Erythroblast (primary cell): ENCODE measurements at regions not wholly inside any gene's neighbourhood (a gene's known extent, or its start where the extent isn't known, plus 50 kb on each side); places are given as distances from the start of the nearest gene placed in this dataset.
"Not testable (repeated sequence)": the region's sequence is repeated elsewhere in the genome, so short reads cannot be mapped to it uniquely, and the experiment has no call there.

Experiments used
- DNase-seq, 2 experiments: peaks; one replicate each; lab custom pipeline; 2025; lab: John Stamatoyannopoulos, UW
- GATA1 ChIP-seq: IDR thresholded peaks from 2 replicates; pipeline ENCODE4 v1.6.1; 2011; ENCODE audit warnings: low read depth, mild to moderate bottlenecking, control low read depth, low read length, moderate library complexity
- POLR2A ChIP-seq: IDR thresholded peaks from 2 replicates; pipeline ENCODE4 v1.6.1; 2011; ENCODE audit warnings: mild to moderate bottlenecking, low read length

DNA sequence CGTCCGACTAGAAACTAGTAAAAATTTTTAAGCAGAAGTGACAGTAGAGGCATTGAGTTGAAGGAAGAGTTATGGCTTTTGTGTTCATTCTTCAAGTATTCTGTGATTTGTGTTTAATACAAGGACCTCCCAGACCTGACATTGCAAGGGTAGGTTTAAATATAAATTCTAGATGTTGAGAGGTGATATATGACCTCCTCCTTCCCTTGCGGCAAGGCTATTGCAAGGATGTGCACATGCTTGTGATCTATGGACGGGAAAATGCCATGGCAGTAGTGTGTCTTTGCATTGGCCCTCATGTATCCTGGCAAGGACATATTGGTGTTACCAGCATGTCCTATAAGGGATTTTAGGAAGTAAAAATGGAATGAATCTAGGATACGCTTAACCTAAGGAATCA lies 143.5 kb downstream of the NEDD1 start:
- no peak for TF ChIP-seq GATA1
- no peak for TF ChIP-seq POLR2A
- no peak for DNase-seq

GRCh38 chr12:97051341-97051740 lies 144.3 kb downstream of the NEDD1 start:
- TF ChIP-seq POLR2A: no peak
- no peak for TF ChIP-seq GATA1
- DNase-seq: no peak

- TF ChIP-seq POLR2A (no peak), GATA1 (no peak)
- no peak for DNase-seq
Measured at GRCh38 chr12:97061171-97061570, 154.1 kb downstream of the NEDD1 start.

GRCh38 chr12:97063292-97063935 lies 156.4 kb downstream of the NEDD1 start:
- DNase-seq: no peak
- TF ChIP-seq POLR2A (no peak), GATA1 (no peak)

GRCh38 chr12:97075161-97075933 lies 168.3 kb downstream of the NEDD1 start:
- TF ChIP-seq POLR2A (no peak), GATA1 (no peak)
- no peak for DNase-seq

DNA sequence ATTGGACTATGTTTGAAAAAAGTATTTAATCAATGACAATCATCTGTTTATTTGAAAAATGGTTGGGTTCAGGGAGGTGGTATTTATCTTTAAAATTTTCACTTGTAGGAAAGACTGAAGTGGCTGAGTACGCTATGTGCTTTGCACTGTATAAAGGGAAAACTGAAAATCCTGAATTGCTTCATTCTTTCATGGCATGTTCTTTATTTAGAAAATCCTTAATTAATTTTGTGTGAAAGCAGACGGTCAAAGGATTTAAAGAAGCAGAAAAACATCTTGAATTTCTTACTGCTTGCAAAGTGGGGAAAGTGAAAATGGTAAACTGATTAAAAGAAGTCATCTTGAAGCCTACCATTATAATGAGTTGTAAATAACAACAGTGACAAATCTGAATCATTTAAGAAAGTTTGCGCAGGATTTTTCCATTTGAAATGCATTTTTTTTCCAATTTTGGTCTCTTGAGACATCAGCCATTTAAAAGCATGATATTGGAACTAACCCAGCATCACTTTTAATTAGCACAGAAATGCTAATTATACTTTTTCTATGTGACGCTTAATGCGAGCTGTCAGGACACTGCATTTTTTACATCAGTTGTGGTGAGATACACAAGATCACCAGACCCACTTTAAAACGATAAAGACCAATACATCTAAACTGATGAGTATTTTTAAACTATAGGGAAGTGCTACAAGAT lies 169.0 kb downstream of the NEDD1 start:
- TF ChIP-seq GATA1 (no peak), POLR2A (no peak)
- DNase-seq: no peak

GRCh38 chr12:97076912-97077311 lies 169.9 kb downstream of the NEDD1 start:
- DNase-seq: not testable (repeated sequence)

DNA sequence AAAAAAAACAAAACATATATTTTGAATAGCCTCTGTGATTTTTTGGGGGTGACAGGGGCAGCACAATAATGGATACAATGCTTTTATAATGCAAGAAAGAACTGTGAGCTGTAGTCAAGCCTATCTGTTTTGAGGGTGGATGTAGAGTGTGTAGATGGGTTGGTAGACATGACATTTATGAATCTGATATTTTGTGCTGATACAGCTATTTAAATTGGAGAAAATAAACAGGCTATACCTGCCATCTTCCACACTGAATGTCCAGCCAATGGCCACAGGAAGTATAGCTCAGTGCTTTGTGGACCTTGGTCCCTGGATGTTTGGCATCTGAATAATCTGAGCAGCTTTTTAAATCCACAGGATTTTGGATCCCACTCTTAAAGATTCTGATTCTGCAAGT lies 175.0 kb downstream of the NEDD1 start:
- TF ChIP-seq GATA1 (no peak), POLR2A (no peak)
- DNase-seq: no peak

GRCh38 chr12:97093187-97093683 lies 186.2 kb downstream of the NEDD1 start:
- no peak for DNase-seq
- TF ChIP-seq POLR2A (no peak), GATA1 (no peak)

DNA sequence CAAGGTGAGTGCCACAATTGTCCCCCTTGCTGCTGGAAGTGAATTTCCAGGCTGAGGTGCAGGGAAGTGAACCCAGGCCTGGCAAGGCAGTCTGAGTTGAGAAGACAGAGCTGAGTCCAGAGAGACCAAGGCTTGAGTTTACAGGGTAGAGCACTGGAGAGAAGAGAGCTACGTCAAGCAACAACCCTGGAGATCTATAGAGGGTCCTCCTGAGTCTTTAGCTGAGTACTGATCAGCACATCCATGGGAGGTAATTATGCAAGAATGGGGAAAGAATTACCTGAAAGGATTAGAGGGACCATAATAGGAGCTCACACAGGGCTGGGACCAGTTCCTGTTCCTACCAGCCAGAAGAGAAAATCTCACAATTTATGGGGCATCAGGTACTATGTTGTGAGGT lies 190.7 kb downstream of the NEDD1 start:
- DNase-seq: no peak
- TF ChIP-seq POLR2A (no peak), GATA1 (no peak)

DNA sequence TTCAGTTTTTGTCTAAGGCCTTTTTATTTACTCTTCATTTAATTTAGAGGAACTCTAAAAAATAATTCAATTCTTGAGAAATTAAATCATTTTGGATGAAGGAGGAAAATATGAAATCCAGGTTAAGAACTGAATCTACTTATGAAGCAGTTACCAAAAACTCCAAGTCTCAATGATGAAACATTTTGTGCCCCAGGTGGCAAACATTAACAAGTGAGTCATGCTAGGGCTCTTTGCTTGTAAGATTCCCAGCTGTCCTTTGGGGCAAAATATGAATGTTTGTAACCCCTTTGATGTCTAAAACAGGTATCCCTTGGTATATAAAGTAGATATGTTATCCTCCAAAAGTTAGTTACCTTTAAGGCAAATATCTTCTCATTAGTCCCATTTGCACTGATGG lies 202.4 kb downstream of the NEDD1 start:
- DNase-seq: no peak
- TF ChIP-seq POLR2A (no peak), GATA1 (no peak)

- TF ChIP-seq GATA1 (no peak), POLR2A (no peak)
- no peak for DNase-seq
Measured at GRCh38 chr12:97112136-97112535, 205.1 kb downstream of the NEDD1 start.

DNA sequence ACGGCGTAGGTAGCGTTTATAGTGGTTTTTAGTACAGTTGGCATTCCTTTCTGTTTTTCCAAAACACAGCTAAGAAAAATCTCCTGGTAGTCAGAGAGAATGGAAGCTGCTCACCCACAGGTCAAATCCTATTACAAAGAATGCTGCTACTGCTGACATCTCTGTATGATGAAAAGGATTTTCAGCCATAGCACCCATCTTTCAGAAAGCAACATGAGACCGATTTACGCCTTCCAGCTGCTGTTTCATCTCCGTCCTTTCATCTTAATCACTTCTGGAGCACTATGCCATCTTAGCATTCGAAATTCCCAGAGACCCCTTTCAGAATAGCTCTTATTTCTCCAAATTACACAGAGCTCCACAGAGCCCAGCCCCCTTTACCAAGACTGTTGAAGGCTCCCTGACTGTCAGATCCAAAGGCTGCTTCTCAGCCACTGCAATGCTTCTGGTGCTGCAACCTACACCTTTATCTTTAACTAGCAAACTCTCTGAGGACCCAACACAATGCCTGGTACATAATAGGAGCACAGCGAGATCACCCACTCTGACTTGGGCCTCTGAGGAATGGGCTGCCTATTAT lies 211.8 kb downstream of the NEDD1 start:
- TF ChIP-seq GATA1: no peak
- no peak for TF ChIP-seq POLR2A
- DNase-seq: no peak

GRCh38 chr12:97127061-97127460 lies 220.0 kb downstream of the NEDD1 start:
- DNase-seq: no peak
- no peak for TF ChIP-seq GATA1
- TF ChIP-seq POLR2A: no peak
